ENCODE measurements at regions not wholly inside any gene's neighbourhood (a gene's known extent, or its start where the extent isn't known, plus 50 kb on each side); places are given as distances from the start of the nearest gene placed in this dataset.

DNA sequence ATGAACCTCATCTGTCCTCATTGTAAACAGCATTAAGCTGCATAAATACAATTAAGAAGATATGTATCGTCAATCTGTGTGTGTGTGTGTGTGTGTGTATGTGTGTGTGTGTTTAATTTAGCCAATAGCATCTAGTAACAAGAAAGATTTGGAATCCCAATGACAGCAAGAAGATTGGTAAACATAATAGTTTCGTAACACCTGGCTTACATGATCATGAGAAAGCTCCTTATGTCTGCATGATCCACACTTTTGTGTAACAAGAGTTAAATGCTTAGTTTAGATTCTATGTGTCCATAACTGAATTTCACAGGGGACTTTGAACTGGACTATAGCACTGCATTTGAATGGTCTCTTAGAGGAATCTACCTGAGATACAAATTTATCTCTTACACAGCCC lies 191.0 kb upstream of the BET1 start:
- Histone ChIP-seq H3K4me2 (ENCODE audit: low read length) (no peak overlapping the region), H3K36me3 (ENCODE audit: insufficient read depth, low read length) (no peaks in the 10 kb centered on the region), H3K9me3 (ENCODE audit: low read length) (no peaks in the 10 kb centered on the region), H2AFZ (ENCODE audit: low read depth, low read length) (no peak overlapping the region), H3K4me3 (ENCODE audit: low read length) (no peak overlapping the region), H3F3A (ENCODE audit: insufficient read depth, low read length, poor library complexity, severe bottlenecking) (no peaks in the 10 kb centered on the region), H3K27me3 (ENCODE audit: insufficient read depth, low read depth, low read length) (no peaks in the 10 kb centered on the region), H3K9me2 (ENCODE audit: insufficient read depth, low read length) (no peaks in the 10 kb centered on the region), H4K20me1 (ENCODE audit: insufficient read depth) (no peaks in the 10 kb centered on the region), H3K27ac (ENCODE audit: low read length) (no peak overlapping the region), H3K9ac (ENCODE audit: low read length) (no peak overlapping the region), H3K79me2 (replicated peaks; ENCODE audit: insufficient read depth, low read length) (no peaks in the 10 kb centered on the region)
- no peak for TF ChIP-seq SMC3 (conservative IDR thresholded peaks at IDR 0.05; ENCODE audit: poor library complexity)
- TF ChIP-seq RAD21 (conservative IDR thresholded peaks at IDR 0.05), result no peak
- TF ChIP-seq, protein P1, sequence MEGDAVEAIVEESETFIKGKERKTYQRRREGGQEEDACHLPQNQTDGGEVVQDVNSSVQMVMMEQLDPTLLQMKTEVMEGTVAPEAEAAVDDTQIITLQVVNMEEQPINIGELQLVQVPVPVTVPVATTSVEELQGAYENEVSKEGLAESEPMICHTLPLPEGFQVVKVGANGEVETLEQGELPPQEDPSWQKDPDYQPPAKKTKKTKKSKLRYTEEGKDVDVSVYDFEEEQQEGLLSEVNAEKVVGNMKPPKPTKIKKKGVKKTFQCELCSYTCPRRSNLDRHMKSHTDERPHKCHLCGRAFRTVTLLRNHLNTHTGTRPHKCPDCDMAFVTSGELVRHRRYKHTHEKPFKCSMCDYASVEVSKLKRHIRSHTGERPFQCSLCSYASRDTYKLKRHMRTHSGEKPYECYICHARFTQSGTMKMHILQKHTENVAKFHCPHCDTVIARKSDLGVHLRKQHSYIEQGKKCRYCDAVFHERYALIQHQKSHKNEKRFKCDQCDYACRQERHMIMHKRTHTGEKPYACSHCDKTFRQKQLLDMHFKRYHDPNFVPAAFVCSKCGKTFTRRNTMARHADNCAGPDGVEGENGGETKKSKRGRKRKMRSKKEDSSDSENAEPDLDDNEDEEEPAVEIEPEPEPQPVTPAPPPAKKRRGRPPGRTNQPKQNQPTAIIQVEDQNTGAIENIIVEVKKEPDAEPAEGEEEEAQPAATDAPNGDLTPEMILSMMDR (IDR thresholded peaks at IDR 0.05; ENCODE audit: poor library complexity, severe bottlenecking), result no peak
- TF ChIP-seq EZH2 (IDR thresholded peaks at IDR 0.05; ENCODE audit: borderline replicate concordance, insufficient read depth, low read length, poor library complexity, severe bottlenecking), result no peak
- TF ChIP-seq MXI1 (conservative IDR thresholded peaks at IDR 0.05; ENCODE audit: poor library complexity, severe bottlenecking), result no peak
- TF ChIP-seq, protein P2, sequence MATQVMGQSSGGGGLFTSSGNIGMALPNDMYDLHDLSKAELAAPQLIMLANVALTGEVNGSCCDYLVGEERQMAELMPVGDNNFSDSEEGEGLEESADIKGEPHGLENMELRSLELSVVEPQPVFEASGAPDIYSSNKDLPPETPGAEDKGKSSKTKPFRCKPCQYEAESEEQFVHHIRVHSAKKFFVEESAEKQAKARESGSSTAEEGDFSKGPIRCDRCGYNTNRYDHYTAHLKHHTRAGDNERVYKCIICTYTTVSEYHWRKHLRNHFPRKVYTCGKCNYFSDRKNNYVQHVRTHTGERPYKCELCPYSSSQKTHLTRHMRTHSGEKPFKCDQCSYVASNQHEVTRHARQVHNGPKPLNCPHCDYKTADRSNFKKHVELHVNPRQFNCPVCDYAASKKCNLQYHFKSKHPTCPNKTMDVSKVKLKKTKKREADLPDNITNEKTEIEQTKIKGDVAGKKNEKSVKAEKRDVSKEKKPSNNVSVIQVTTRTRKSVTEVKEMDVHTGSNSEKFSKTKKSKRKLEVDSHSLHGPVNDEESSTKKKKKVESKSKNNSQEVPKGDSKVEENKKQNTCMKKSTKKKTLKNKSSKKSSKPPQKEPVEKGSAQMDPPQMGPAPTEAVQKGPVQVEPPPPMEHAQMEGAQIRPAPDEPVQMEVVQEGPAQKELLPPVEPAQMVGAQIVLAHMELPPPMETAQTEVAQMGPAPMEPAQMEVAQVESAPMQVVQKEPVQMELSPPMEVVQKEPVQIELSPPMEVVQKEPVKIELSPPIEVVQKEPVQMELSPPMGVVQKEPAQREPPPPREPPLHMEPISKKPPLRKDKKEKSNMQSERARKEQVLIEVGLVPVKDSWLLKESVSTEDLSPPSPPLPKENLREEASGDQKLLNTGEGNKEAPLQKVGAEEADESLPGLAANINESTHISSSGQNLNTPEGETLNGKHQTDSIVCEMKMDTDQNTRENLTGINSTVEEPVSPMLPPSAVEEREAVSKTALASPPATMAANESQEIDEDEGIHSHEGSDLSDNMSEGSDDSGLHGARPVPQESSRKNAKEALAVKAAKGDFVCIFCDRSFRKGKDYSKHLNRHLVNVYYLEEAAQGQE (IDR thresholded peaks at IDR 0.05; ENCODE audit: borderline replicate concordance), result no peak

DNA sequence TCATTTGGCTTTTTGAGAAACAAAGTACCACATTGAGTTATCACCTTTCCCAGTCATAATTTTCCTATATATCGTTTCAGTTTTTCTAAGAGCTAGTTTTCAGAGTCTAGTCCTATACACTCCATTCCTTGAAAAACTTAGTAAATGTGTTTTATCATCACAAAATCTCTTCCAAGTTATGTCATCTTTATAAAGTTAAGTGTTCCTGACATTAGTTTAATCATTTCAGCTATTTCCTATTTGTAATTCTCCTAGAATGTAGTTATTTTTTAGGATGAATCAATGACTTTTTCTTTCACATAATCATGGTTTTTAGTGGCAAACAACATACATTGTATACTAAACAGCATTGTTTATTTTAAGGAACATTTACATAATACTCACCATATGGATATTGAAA lies 191.7 kb upstream of the BET1 start:
- Histone ChIP-seq H4K20me1 (ENCODE audit: insufficient read depth) (no peaks in the 10 kb centered on the region), H3K79me2 (replicated peaks; ENCODE audit: insufficient read depth, low read length) (no peaks in the 10 kb centered on the region), H3K27me3 (ENCODE audit: insufficient read depth, low read depth, low read length) (no peaks in the 10 kb centered on the region), H3K9me2 (ENCODE audit: insufficient read depth, low read length) (no peaks in the 10 kb centered on the region), H3F3A (ENCODE audit: insufficient read depth, low read length, poor library complexity, severe bottlenecking) (no peaks in the 10 kb centered on the region), H3K27ac (ENCODE audit: low read length) (no peak overlapping the region), H3K9me3 (ENCODE audit: low read length) (no peaks in the 10 kb centered on the region), H3K4me3 (ENCODE audit: low read length) (no peak overlapping the region), H2AFZ (ENCODE audit: low read depth, low read length) (no peak overlapping the region), H3K4me2 (ENCODE audit: low read length) (no peak overlapping the region), H3K36me3 (ENCODE audit: insufficient read depth, low read length) (no peaks in the 10 kb centered on the region), H3K9ac (ENCODE audit: low read length) (no peak overlapping the region)
- no peak for TF ChIP-seq TAF1 (IDR thresholded peaks at IDR 0.05; ENCODE audit: low read depth)
- no peak for TF ChIP-seq EZH2 (IDR thresholded peaks at IDR 0.05; ENCODE audit: borderline replicate concordance, insufficient read depth, low read length, poor library complexity, severe bottlenecking)
- TF ChIP-seq, protein P1 (IDR thresholded peaks at IDR 0.05; ENCODE audit: poor library complexity, severe bottlenecking), result no peak
- TF ChIP-seq, protein P2 (IDR thresholded peaks at IDR 0.05; ENCODE audit: borderline replicate concordance), result no peak
- TF ChIP-seq POLR2AphosphoS5 (IDR thresholded peaks at IDR 0.05), result no peak
- no peak for TF ChIP-seq RAD21 (conservative IDR thresholded peaks at IDR 0.05)
- no peak for TF ChIP-seq EP300 (conservative IDR thresholded peaks at IDR 0.05; ENCODE audit: poor library complexity, severe bottlenecking)
- no peak for TF ChIP-seq SMC3 (conservative IDR thresholded peaks at IDR 0.05; ENCODE audit: poor library complexity)
- TF ChIP-seq MXI1 (conservative IDR thresholded peaks at IDR 0.05; ENCODE audit: poor library complexity, severe bottlenecking), result no peak
